ENCODE measurements at regions not wholly inside any gene's neighbourhood (a gene's known extent, or its start where the extent isn't known, plus 50 kb on each side); places are given as distances from the start of the nearest gene placed in this dataset.

- 94% methylated on average over 3 of the region's 3 CpGs; no CpG with 5 or more reads in 1 of the 2 experiments for WGBS, 2 experiments (ENCODE audit: extremely low coverage in 1 of 2, insufficient coverage in 1 of 2, insufficient read length in 1 of 2, insufficient replicate concordance in 2 of 2, low coverage in 1 of 2, low lambda C conversion rate in 2 of 2, missing lambda C conversion rate in 1 of 2)
- H3K4ac ChIP-seq (replicated peaks; ENCODE audit: insufficient read length, low read depth, low read length), result no peak overlapping the region
These were observed 250.5 kb downstream of the KCNN2 start for GRCh38 chr5:114612406-114612805.

More at GRCh38 chr5:114612406-114612805, 250.5 kb downstream of the KCNN2 start:
- H3K18ac ChIP-seq (ENCODE audit: extremely low read depth, low read length), result no peak overlapping the region
- H2BK15ac ChIP-seq (ENCODE audit: low read length), result no peak overlapping the region
- H3K79me2 ChIP-seq (ENCODE audit: control insufficient read depth in 1 of 2, insufficient read depth in 2 of 2, low read length in 2 of 2), result no peaks in the 10 kb centered on the region
- H4K91ac ChIP-seq (replicated peaks; ENCODE audit: insufficient read length, low read length), result no peak overlapping the region
- H3K27me3 ChIP-seq (replicated peaks in 1 of 4; ENCODE audit: control insufficient read depth in 3 of 4, extremely low read depth in 1 of 4, insufficient read depth in 3 of 4, low read length in 3 of 4), result peaks cover 0 to 1% (median 0%) of the 10 kb centered on the region in 4 experiments; a peak in 1 of 7 replicates
- no peak overlapping the region for H2AFZ ChIP-seq (ENCODE audit: low read length)
- ChIA-PET POLR2A (ENCODE audit: partially characterized antibody) (no interaction called here), CTCF (ENCODE audit: partially characterized antibody) (no interaction called here)
- H2BK12ac ChIP-seq (ENCODE audit: low read depth, low read length), result no peak overlapping the region
- H4K5ac ChIP-seq (ENCODE audit: insufficient read length, low read depth, low read length), result no peak overlapping the region
- DNase-seq (ENCODE audit: low read depth in 1 of 2, low spot score in 2 of 2) (no peak), FAIRE-seq (no peak)
- no peak overlapping the region for H2BK120ac ChIP-seq (replicated peaks; ENCODE audit: low read depth, low read length)
- H3K36me3 ChIP-seq (ENCODE audit: control insufficient read depth in 2 of 4, insufficient read depth in 4 of 4, low read length in 3 of 4), result no peaks in the 10 kb centered on the region
- H3K9ac ChIP-seq (replicated peaks in 1 of 4; ENCODE audit: extremely low read depth in 1 of 4, low read depth in 3 of 4, low read length in 3 of 4), result no peak overlapping the region
- TF ChIP-seq NANOG (IDR thresholded peaks at IDR 0.05; ENCODE audit: insufficient read depth, low read depth, low read length, poor library complexity, severe bottlenecking) (no peak), CEBPB (IDR thresholded peaks at IDR 0.05; ENCODE audit: low read depth, low read length) (no peak), SP2 (IDR thresholded peaks at IDR 0.05; ENCODE audit: low read length) (no peak), JUND (IDR thresholded peaks at IDR 0.05; ENCODE audit: low read length) (no peak)
- H2BK20ac ChIP-seq (ENCODE audit: low read length), result no peak overlapping the region
- H3K27ac ChIP-seq (ENCODE audit: low read depth, low read length), result no peak overlapping the region
- H4K20me1 ChIP-seq (replicated peaks in 1 of 2; ENCODE audit: control insufficient read depth in 1 of 2, insufficient read depth in 2 of 2, low read length in 2 of 2), result no peaks in the 10 kb centered on the region
- no peak overlapping the region for H3K14ac ChIP-seq (ENCODE audit: insufficient read length)
- no peak overlapping the region for H3K23ac ChIP-seq (ENCODE audit: insufficient read length)
- H2BK5ac ChIP-seq (ENCODE audit: low read depth, low read length), result no peak overlapping the region
- no peak overlapping the region for H4K8ac ChIP-seq (ENCODE audit: extremely low read depth, insufficient read depth, low read length)
- no peaks in the 10 kb centered on the region for H3K79me1 ChIP-seq (ENCODE audit: low read depth, low read length)
- H3K23me2 ChIP-seq (ENCODE audit: low read depth, low read length), result no peaks in the 10 kb centered on the region
- no peak overlapping the region for H3K4me2 ChIP-seq (ENCODE audit: insufficient read depth in 1 of 2, low read depth in 2 of 2, low read length in 2 of 2)
- H3K9me3 ChIP-seq (ENCODE audit: insufficient read depth in 2 of 2, low read depth in 1 of 2, low read length in 1 of 2), result 0 out of 4 replicates have a peak, but pooled peaks cover 0 to 2% of the 10 kb centered on the region in 2 experiments
- no peak overlapping the region for H3K4me3 ChIP-seq (ENCODE audit: extremely low read depth in 1 of 4, insufficient read depth in 2 of 4, low read depth in 3 of 4, low read length in 4 of 4)
- no peaks in the 10 kb centered on the region for H3K4me1 ChIP-seq (replicated peaks in 1 of 4; ENCODE audit: control insufficient read depth in 3 of 4, insufficient read depth in 4 of 4, low read length in 3 of 4)
- no peak overlapping the region for H2AK5ac ChIP-seq (ENCODE audit: low read depth, low read length)
- H3K56ac ChIP-seq (replicated peaks; ENCODE audit: insufficient read length, low read depth, low read length), result no peak overlapping the region

Data from H1 (cell line).